SK-N-SH (cell line): ENCODE measurements at regions not wholly inside any gene's neighbourhood (a gene's known extent, or its start where the extent isn't known, plus 50 kb on each side); places are given as distances from the start of the nearest gene placed in this dataset.
"Not testable (repeated sequence)": the region's sequence is repeated elsewhere in the genome, so short reads cannot be mapped to it uniquely, and the experiment has no call there.

Experiments used
- FOSL2 ChIP-seq: IDR thresholded peaks from 2 replicates; pipeline ENCODE4 v1.4.0; 2012; ENCODE audit warnings: low read depth, mild to moderate bottlenecking, moderate library complexity, borderline replicate concordance
- GABPA ChIP-seq: IDR thresholded peaks from 2 replicates; pipeline ENCODE4 v1.4.0; 2012; ENCODE audit warnings: low read depth, mild to moderate bottlenecking
- MEF2A ChIP-seq: IDR thresholded peaks from 2 replicates; pipeline ENCODE4 v1.4.0; 2012; ENCODE audit warnings: low read depth, borderline replicate concordance
- MXI1 ChIP-seq: IDR thresholded peaks from 2 replicates; pipeline ENCODE4 v1.6.1; 2012; ENCODE audit warnings: mild to moderate bottlenecking, low read depth, low read length, improper control_type of control experiment
- NRF1 ChIP-seq: IDR thresholded peaks from 2 replicates; pipeline ENCODE4 v1.6.1; 2012; ENCODE audit warnings: low read depth, mild to moderate bottlenecking, low read length
- POLR2AphosphoS5 ChIP-seq: IDR thresholded peaks from 2 replicates; pipeline ENCODE4 v1.6.1; 2012; ENCODE audit warnings: low read depth, low read length
- RAD21 ChIP-seq: IDR thresholded peaks from 2 replicates; pipeline ENCODE4 v1.6.1; 2012; ENCODE audit warnings: mild to moderate bottlenecking, low read length
- RFX5 ChIP-seq: IDR thresholded peaks from 2 replicates; pipeline ENCODE4 v1.6.1; 2012; ENCODE audit warnings: mild to moderate bottlenecking, improper control_type of control experiment, low read length
- TAF1 ChIP-seq: IDR thresholded peaks from 2 replicates; pipeline ENCODE4 v1.6.1; 2012; ENCODE audit warnings: low read depth, mild to moderate bottlenecking, low read length, moderate library complexity, borderline replicate concordance
- TF ChIP-seq, protein P1 (sequence below): fragments of 200-600 bp; sonication (generic); IDR thresholded peaks from 2 replicates; pipeline ENCODE4 v1.6.1; 2017; ENCODE audit warnings: antibody characterized with exemption, mild to moderate bottlenecking, moderate library complexity
- TF ChIP-seq, protein P2 (sequence below): fragments of 150-350 bp; IDR thresholded peaks from 2 replicates; pipeline ENCODE4 v1.6.1; 2017; ENCODE audit warnings: antibody characterized with exemption, low read length, low read depth, borderline replicate concordance
- TF ChIP-seq, protein P3 (sequence below): IDR thresholded peaks from 2 replicates; pipeline ENCODE4 v1.4.0; 2012; ENCODE audit warnings: low read depth

DNA sequence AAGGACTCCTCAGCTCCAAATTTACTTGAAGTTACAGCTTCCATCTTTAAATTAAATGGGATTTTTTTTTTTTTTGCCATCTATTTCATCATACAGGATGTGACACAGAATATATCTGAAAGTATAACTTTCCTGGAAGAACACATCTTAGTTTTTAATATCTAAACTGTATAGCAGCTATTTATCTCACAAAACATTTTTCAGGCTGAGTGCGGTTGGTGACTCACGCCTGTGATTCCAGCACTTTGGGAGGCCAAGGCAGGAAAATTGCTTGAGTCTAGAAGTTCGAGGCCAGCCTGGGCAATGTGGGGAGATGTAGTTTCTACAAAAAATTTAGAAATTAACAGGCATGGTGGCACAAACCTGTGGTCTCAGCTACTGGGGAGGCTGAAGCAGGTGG, 142.3 kb upstream of the KCNJ18 start:
- TF ChIP-seq RFX5, MEF2A, NRF1, GABPA, POLR2AphosphoS5, FOSL2, TAF1, MXI1, RAD21: not testable (repeated sequence)
- TF ChIP-seq, protein P1, sequence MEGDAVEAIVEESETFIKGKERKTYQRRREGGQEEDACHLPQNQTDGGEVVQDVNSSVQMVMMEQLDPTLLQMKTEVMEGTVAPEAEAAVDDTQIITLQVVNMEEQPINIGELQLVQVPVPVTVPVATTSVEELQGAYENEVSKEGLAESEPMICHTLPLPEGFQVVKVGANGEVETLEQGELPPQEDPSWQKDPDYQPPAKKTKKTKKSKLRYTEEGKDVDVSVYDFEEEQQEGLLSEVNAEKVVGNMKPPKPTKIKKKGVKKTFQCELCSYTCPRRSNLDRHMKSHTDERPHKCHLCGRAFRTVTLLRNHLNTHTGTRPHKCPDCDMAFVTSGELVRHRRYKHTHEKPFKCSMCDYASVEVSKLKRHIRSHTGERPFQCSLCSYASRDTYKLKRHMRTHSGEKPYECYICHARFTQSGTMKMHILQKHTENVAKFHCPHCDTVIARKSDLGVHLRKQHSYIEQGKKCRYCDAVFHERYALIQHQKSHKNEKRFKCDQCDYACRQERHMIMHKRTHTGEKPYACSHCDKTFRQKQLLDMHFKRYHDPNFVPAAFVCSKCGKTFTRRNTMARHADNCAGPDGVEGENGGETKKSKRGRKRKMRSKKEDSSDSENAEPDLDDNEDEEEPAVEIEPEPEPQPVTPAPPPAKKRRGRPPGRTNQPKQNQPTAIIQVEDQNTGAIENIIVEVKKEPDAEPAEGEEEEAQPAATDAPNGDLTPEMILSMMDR = not testable (repeated sequence)
- TF ChIP-seq, protein P2, sequence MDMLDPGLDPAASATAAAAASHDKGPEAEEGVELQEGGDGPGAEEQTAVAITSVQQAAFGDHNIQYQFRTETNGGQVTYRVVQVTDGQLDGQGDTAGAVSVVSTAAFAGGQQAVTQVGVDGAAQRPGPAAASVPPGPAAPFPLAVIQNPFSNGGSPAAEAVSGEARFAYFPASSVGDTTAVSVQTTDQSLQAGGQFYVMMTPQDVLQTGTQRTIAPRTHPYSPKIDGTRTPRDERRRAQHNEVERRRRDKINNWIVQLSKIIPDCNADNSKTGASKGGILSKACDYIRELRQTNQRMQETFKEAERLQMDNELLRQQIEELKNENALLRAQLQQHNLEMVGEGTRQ = not testable (repeated sequence)
- TF ChIP-seq, protein P3, sequence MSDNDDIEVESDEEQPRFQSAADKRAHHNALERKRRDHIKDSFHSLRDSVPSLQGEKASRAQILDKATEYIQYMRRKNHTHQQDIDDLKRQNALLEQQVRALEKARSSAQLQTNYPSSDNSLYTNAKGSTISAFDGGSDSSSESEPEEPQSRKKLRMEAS = not testable (repeated sequence)
